Kidney glomerular epithelial cell (primary cell): ENCODE measurements at regions not wholly inside any gene's neighbourhood (a gene's known extent, or its start where the extent isn't known, plus 50 kb on each side); places are given as distances from the start of the nearest gene placed in this dataset.

Experiments
- DNase-seq: peaks from one replicate; lab custom pipeline; 2025; lab: John Stamatoyannopoulos, UW

GRCh38 chr4:176011529-176011928 is 54.1 kb upstream of the WDR17 start:
- DNase-seq, result peak; percentile 1

- DNase-seq, result no peak
These were observed 52.0 kb upstream of the WDR17 start for GRCh38 chr4:176013476-176014247.

GRCh38 chr4:176014583-176015108 is 51.0 kb upstream of the WDR17 start:
- no peak for DNase-seq
